ENCODE measurements at regions not wholly inside any gene's neighbourhood (a gene's known extent, or its start where the extent isn't known, plus 50 kb on each side); places are given as distances from the start of the nearest gene placed in this dataset.

GRCh38 chr12:93099792-93100191 is 170.7 kb upstream of the EEA1 start:
- TF ChIP-seq CTCF (IDR thresholded peaks at IDR 0.05): no peak
- DNase-seq: no peak
- H3K27ac ChIP-seq: no peak overlapping the region
- H3K4me3 ChIP-seq: no peak overlapping the region
- no peaks in the 10 kb centered on the region for H3K36me3 ChIP-seq
- no peaks in the 10 kb centered on the region for H3K27me3 ChIP-seq
- no peaks in the 10 kb centered on the region for H3K9me3 ChIP-seq
- no peak for ATAC-seq
- no peaks in the 10 kb centered on the region for H3K4me1 ChIP-seq
- intact Hi-C loops (cut with DNase I): no loop called here

- Histone ChIP-seq H3K9me3 (no peaks in the 10 kb centered on the region), H3K4me3 (no peak overlapping the region), H3K27ac (no peak overlapping the region), H3K36me3 (no peaks in the 10 kb centered on the region), H3K4me1 (no peaks in the 10 kb centered on the region), H3K27me3 (no peaks in the 10 kb centered on the region)
- no peak for TF ChIP-seq CTCF (IDR thresholded peaks at IDR 0.05)
- DNase-seq: no peak
- intact Hi-C loops (cut with DNase I): no loop called here
- no peak for ATAC-seq
Observed at GRCh38 chr12:93100610-93101009, 171.5 kb upstream of the EEA1 start.

- no peak for DNase-seq
- Histone ChIP-seq H3K4me1 (no peaks in the 10 kb centered on the region), H3K27me3 (no peaks in the 10 kb centered on the region), H3K27ac (no peak overlapping the region), H3K36me3 (no peaks in the 10 kb centered on the region), H3K9me3 (no peaks in the 10 kb centered on the region), H3K4me3 (no peak overlapping the region)
- intact Hi-C loops (cut with DNase I): no loop called here
- no peak for ATAC-seq
- no peak for TF ChIP-seq CTCF (IDR thresholded peaks at IDR 0.05)
Observed at GRCh38 chr12:93101367-93101766, 172.3 kb upstream of the EEA1 start.

DNA sequence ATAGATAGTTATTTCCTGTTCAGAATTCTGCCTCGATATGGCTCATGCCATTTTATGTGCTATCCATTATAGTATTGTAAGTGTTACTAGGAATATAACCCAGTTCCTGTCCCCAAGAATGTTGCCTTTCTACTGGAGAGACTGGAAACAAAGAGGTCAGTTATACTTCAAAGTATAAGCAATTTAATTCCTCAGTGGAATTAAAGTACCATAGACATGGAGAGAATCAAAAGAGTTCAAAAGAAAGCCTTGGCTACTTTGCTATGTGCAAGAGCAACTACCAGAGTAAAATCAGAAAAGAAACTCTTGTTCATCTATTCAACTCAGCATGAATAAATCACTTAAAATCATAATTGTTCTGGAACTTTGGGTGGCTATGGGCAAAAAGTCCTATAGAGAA is 173.2 kb upstream of the EEA1 start:
- H3K36me3 ChIP-seq: no peaks in the 10 kb centered on the region

DNA sequence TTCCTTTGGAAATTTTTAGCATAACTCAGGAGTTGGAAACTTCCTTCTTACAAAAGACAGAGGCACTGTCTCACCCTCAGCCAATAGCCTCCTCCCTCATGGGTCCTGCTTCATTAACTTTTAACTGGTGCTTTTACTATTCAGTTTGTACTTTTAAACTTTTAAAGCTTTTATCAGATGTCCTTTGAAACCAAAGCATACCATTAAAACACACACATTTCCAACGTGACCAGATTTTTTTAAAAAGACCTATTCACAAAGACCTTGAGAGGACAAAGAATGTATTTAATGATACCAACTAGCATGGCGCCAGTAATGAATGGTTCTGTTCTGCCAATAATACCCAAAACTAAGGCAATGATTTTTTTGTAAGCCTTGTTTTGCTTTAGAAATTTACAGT is 173.6 kb upstream of the EEA1 start:
- no peak for TF ChIP-seq CTCF (IDR thresholded peaks at IDR 0.05)

More for the DNA sequence above, 173.2 kb upstream of the EEA1 start:
- Histone ChIP-seq H3K4me3 (no peak overlapping the region), H3K27ac (no peak overlapping the region), H3K27me3 (no peaks in the 10 kb centered on the region), H3K4me1 (no peaks in the 10 kb centered on the region), H3K9me3 (no peaks in the 10 kb centered on the region)
- TF ChIP-seq CTCF (IDR thresholded peaks at IDR 0.05): no peak
- intact Hi-C loops (cut with DNase I): no loop called here
- no peak for ATAC-seq
- DNase-seq: no peak

DNA sequence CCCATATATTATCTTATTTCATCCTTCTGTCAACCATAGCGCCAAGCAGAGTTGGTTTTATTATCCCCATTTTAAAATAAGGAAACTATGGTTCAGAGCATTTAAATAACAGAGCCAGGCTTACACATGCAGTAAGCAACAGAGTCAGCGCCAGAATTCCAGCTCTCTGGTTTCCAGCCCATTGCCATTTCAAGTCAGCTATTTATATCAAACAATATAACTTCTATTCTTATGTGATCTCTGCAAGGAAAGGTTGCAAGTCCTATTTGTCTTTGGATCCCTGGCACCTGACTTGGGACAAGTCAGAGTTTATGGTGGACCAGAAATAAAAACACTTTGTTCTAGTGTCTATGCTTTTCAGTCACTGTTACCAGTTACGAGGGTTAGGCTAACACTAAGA is 174.1 kb upstream of the EEA1 start:
- no peak overlapping the region for H3K27ac ChIP-seq
- no peak for TF ChIP-seq CTCF (IDR thresholded peaks at IDR 0.05)
- no peak overlapping the region for H3K4me3 ChIP-seq
- no peaks in the 10 kb centered on the region for H3K27me3 ChIP-seq
- intact Hi-C loops (cut with DNase I): no loop called here
- H3K36me3 ChIP-seq: no peaks in the 10 kb centered on the region
- ATAC-seq (no peak), DNase-seq (no peak)
- H3K4me1 ChIP-seq: no peaks in the 10 kb centered on the region
- no peaks in the 10 kb centered on the region for H3K9me3 ChIP-seq

More for the DNA sequence above, 173.6 kb upstream of the EEA1 start:
- Histone ChIP-seq H3K4me1 (no peaks in the 10 kb centered on the region), H3K9me3 (no peaks in the 10 kb centered on the region), H3K27me3 (no peaks in the 10 kb centered on the region), H3K27ac (no peak overlapping the region), H3K36me3 (no peaks in the 10 kb centered on the region), H3K4me3 (no peak overlapping the region)
- no peak for ATAC-seq
- intact Hi-C loops (cut with DNase I): no loop called here
- DNase-seq: no peak

All from upper lobe of right lung (tissue), 1 donor.